WTC11 (cell line): ENCODE measurements at regions not wholly inside any gene's neighbourhood (a gene's known extent, or its start where the extent isn't known, plus 50 kb on each side); places are given as distances from the start of the nearest gene placed in this dataset.
"Not testable (repeated sequence)": the region's sequence is repeated elsewhere in the genome, so short reads cannot be mapped to it uniquely, and the experiment has no call there.

Experiments used
- ATAC-seq: fragments of 200-7000 bp; cut with Tn5 transposase; 2 replicates; pipeline ENCODE4 v1.10.0; 2021; ENCODE audit warnings: mild to moderate bottlenecking, moderate library complexity
- CTCF ChIA-PET: fragments of 300-600 bp; sonication (Branson Sonifier 250); formaldehyde crosslinking; loops from one replicate; lab custom pipeline; 2021; ENCODE audit warnings: antibody characterized with exemption; lab: Charles Lee
- POLR2A ChIA-PET: fragments of 350-600 bp; sonication (Branson Sonifier 250); formaldehyde crosslinking; loops from one replicate; lab custom pipeline; 2021; ENCODE audit warnings: antibody characterized with exemption; lab: Charles Lee
- DNase-seq: peaks from one replicate; pipeline ENCODE4 v3.0.0; 2021; ENCODE audit warnings: low spot score
- H3K27ac Mint-ChIP-seq: 2 replicates; pipeline ENCODE4 v1.8.0; 2021; ENCODE audit warnings: mixed read lengths
- H3K27me3 Mint-ChIP-seq: 2 replicates; pipeline ENCODE4 v1.8.0; 2021; ENCODE audit warnings: low read depth, mild to moderate bottlenecking, moderate library complexity, mixed read lengths
- H3K36me3 Mint-ChIP-seq: 2 replicates; pipeline ENCODE4 v1.8.0; 2021; ENCODE audit warnings: mixed read lengths
- H3K4me1 Mint-ChIP-seq: 2 replicates; pipeline ENCODE4 v1.8.0; 2022; ENCODE audit warnings: mixed read lengths
- H3K4me3 Mint-ChIP-seq: 2 replicates; pipeline ENCODE4 v1.8.0; 2021; ENCODE audit warnings: mild to moderate bottlenecking, moderate library complexity, mixed read lengths
- H3K9me3 Mint-ChIP-seq: 2 replicates; pipeline ENCODE4 v1.8.0; 2021; ENCODE audit warnings: mixed read lengths
- AR ChIP-seq: fragments of 250-450 bp; sonication (Bioruptor Pico); IDR thresholded peaks from 2 replicates; pipeline ENCODE4 v1.9.0; 2021; ENCODE audit warnings: mild to moderate bottlenecking
- CTCF ChIP-seq: fragments of 200-600 bp; IDR thresholded peaks from 2 replicates; pipeline ENCODE4 v1.8.0; 2022; ENCODE audit warnings: antibody characterized with exemption
- FOXJ3 ChIP-seq: sonication (generic); formaldehyde crosslinking; IDR thresholded peaks from 2 replicates; pipeline ENCODE4 v1.9.0; 2021; ENCODE audit warnings: missing genetic modification reagents, mild to moderate bottlenecking, borderline replicate concordance
- FOXP1 ChIP-seq: sonication (generic); formaldehyde crosslinking; IDR thresholded peaks from 2 replicates; pipeline ENCODE4 v1.8.0; 2022; ENCODE audit warnings: missing genetic modification reagents, mild to moderate bottlenecking, moderate library complexity, borderline replicate concordance
- GRHL2 ChIP-seq: fragments of 250-450 bp; sonication (Bioruptor Pico); IDR thresholded peaks from 2 replicates; pipeline ENCODE4 v1.8.0; 2022; ENCODE audit warnings: mild to moderate bottlenecking, moderate library complexity; ENCODE audit not compliant: insufficient replicate concordance, severe bottlenecking
- HMGA2 ChIP-seq: fragments of 250-450 bp; sonication (Bioruptor Pico); IDR thresholded peaks from 2 replicates; pipeline ENCODE4 v1.4.0; 2021; ENCODE audit warnings: mild to moderate bottlenecking, moderate library complexity
- MAX ChIP-seq: sonication (generic); formaldehyde crosslinking; IDR thresholded peaks from 2 replicates; pipeline ENCODE4 v1.8.0; 2022; ENCODE audit warnings: mild to moderate bottlenecking, missing genetic modification reagents
- MYBL2 ChIP-seq: sonication (generic); formaldehyde crosslinking; IDR thresholded peaks from 2 replicates; pipeline ENCODE4 v1.8.1; 2023; ENCODE audit warnings: mild to moderate bottlenecking, moderate library complexity, missing genetic modification reagents
- PREB ChIP-seq: sonication (generic); formaldehyde crosslinking; IDR thresholded peaks from 2 replicates; pipeline ENCODE4 v1.8.1; 2022; ENCODE audit warnings: mild to moderate bottlenecking, missing genetic modification reagents, moderate library complexity, borderline replicate concordance
- TP53 ChIP-seq: sonication (generic); formaldehyde crosslinking; IDR thresholded peaks from 2 replicates; pipeline ENCODE4 v1.8.1; 2023; ENCODE audit warnings: mild to moderate bottlenecking, missing genetic modification reagents
- ZNF138 ChIP-seq: sonication (generic); formaldehyde crosslinking; conservative IDR thresholded peaks from 2 replicates; pipeline ENCODE4 v1.8.1; 2022; ENCODE audit warnings: mild to moderate bottlenecking, moderate library complexity, missing genetic modification reagents
- ZNF232 ChIP-seq: sonication (generic); formaldehyde crosslinking; IDR thresholded peaks from 2 replicates; pipeline ENCODE4 v1.8.0; 2022; ENCODE audit warnings: mild to moderate bottlenecking, missing genetic modification reagents
- ZNF281 ChIP-seq: sonication (generic); formaldehyde crosslinking; IDR thresholded peaks from 2 replicates; pipeline ENCODE4 v1.8.0; 2023; ENCODE audit warnings: mild to moderate bottlenecking, missing genetic modification reagents
- ZNF425 ChIP-seq: fragments of 250-450 bp; sonication (Bioruptor Pico); conservative IDR thresholded peaks from 2 replicates; pipeline ENCODE4 v1.9.0; 2021; ENCODE audit warnings: mild to moderate bottlenecking
- ZNF671 ChIP-seq: fragments of 250-450 bp; sonication (Bioruptor Pico); IDR thresholded peaks from 2 replicates; pipeline ENCODE4 v1.8.0; 2021; ENCODE audit warnings: mild to moderate bottlenecking
- TF ChIP-seq, protein P1 (sequence below): sonication (generic); formaldehyde crosslinking; IDR thresholded peaks from 2 replicates; pipeline ENCODE4 v1.8.1; 2023; ENCODE audit warnings: mild to moderate bottlenecking, missing genetic modification reagents
- TF ChIP-seq, protein P2 (sequence below): sonication (generic); formaldehyde crosslinking; IDR thresholded peaks from 2 replicates; pipeline ENCODE4 v1.8.0; 2022; ENCODE audit warnings: mild to moderate bottlenecking, missing genetic modification reagents

DNA sequence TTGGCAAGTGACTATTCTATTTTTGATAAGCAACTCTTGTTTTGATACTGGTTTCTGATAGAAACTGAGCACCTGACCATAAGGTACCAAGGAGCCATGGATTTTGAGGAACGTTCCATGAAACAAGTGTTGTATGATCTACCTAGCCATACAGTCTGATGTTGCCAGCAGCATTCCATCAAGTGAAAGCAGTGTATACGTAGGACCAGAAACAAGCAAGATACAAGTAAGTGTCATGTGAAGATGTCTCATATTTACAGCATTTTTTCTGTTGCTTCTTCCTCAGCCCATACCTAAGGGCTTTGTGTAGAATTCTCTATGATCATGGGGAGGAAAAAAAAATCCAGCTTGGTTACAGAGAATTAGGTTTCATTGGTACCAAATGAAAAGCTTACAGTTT, 55.6 kb upstream of the RABGAP1L start:
- ChIA-PET POLR2A (no interaction called here), CTCF (interaction anchor here (1.7 kb wide), 1 partner anchor 11 kb away, joined by 7 read pairs; no protein-coding TSS in a partner anchor)
- no peak for ATAC-seq
- TF ChIP-seq CTCF (no peak), FOXJ3 (CRISPR knock-in tag) (no peak), FOXP1 (CRISPR knock-in tag) (no peak), MAX (CRISPR knock-in tag) (no peak), ZNF138 (CRISPR knock-in tag) (no peak), GRHL2 (CRISPR knock-in tag) (no peak), MYBL2 (CRISPR knock-in tag) (no peak), PREB (CRISPR knock-in tag) (no peak), ZNF425 (CRISPR knock-in tag) (no peak)
- TF ChIP-seq, protein P1, sequence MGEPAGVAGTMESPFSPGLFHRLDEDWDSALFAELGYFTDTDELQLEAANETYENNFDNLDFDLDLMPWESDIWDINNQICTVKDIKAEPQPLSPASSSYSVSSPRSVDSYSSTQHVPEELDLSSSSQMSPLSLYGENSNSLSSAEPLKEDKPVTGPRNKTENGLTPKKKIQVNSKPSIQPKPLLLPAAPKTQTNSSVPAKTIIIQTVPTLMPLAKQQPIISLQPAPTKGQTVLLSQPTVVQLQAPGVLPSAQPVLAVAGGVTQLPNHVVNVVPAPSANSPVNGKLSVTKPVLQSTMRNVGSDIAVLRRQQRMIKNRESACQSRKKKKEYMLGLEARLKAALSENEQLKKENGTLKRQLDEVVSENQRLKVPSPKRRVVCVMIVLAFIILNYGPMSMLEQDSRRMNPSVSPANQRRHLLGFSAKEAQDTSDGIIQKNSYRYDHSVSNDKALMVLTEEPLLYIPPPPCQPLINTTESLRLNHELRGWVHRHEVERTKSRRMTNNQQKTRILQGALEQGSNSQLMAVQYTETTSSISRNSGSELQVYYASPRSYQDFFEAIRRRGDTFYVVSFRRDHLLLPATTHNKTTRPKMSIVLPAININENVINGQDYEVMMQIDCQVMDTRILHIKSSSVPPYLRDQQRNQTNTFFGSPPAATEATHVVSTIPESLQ (CRISPR knock-in tag) = no peak
- TF ChIP-seq, protein P2, sequence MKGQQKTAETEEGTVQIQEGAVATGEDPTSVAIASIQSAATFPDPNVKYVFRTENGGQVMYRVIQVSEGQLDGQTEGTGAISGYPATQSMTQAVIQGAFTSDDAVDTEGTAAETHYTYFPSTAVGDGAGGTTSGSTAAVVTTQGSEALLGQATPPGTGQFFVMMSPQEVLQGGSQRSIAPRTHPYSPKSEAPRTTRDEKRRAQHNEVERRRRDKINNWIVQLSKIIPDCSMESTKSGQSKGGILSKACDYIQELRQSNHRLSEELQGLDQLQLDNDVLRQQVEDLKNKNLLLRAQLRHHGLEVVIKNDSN (CRISPR knock-in tag) = no peak
- no peak overlapping the region for H3K4me3 Mint-ChIP-seq
- H3K27ac Mint-ChIP-seq = no peak overlapping the region
- H3K9me3 Mint-ChIP-seq = 0 out of 2 replicates have a peak, but pooled peaks cover 5% of the 10 kb centered on the region
- no peaks in the 10 kb centered on the region for H3K4me1 Mint-ChIP-seq
- no peaks in the 10 kb centered on the region for H3K27me3 Mint-ChIP-seq
- H3K36me3 Mint-ChIP-seq = no peaks in the 10 kb centered on the region
- DNase-seq = no peak

DNA sequence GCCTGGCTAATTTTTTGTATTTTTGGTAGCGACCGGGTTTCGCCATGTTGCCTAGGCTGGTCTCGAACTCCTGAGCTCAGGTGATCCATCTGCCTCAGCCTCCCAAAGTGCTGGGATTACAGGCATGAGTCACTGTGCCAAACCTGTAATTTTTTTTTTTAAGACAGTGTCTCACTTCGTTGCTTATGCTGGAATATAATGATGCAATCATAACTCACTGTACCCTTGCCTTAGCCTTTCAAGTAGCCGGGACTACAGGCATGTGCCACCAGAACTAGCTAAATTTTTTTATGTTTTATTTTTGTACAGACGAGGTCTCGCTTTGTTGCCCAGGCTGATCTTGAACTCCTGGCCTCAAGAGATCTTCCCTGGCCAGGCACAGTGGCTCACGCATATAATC, 57.3 kb upstream of the RABGAP1L start:
- H3K27ac Mint-ChIP-seq, H3K4me1 Mint-ChIP-seq, CTCF ChIA-PET, H3K27me3 Mint-ChIP-seq, H3K36me3 Mint-ChIP-seq, H3K4me3 Mint-ChIP-seq, POLR2A ChIA-PET, ATAC-seq, DNase-seq, H3K9me3 Mint-ChIP-seq: not testable (repeated sequence)

GRCh38 chr1:174097426-174097825, 61.9 kb upstream of the RABGAP1L start:
- no peaks in the 10 kb centered on the region for H3K36me3 Mint-ChIP-seq
- TF ChIP-seq ZNF671 (no peak), ZNF232 (CRISPR knock-in tag) (no peak), ZNF281 (CRISPR knock-in tag) (no peak), HMGA2 (no peak), TP53 (no peak), AR (CRISPR knock-in tag) (no peak)
- TF ChIP-seq, all 79 proteins: peak for 0
- H3K4me3 Mint-ChIP-seq = no peak overlapping the region
- DNase-seq (no peak), ATAC-seq (no peak)
- ChIA-PET CTCF (no interaction called here), POLR2A (no interaction called here)
- H3K27ac Mint-ChIP-seq = no peak overlapping the region
- H3K4me1 Mint-ChIP-seq = no peaks in the 10 kb centered on the region
- no peaks in the 10 kb centered on the region for H3K27me3 Mint-ChIP-seq
- 0 out of 2 replicates have a peak, but pooled peaks cover 5% of the 10 kb centered on the region for H3K9me3 Mint-ChIP-seq
